ENCODE measurements at regions not wholly inside any gene's neighbourhood (a gene's known extent, or its start where the extent isn't known, plus 50 kb on each side); places are given as distances from the start of the nearest gene placed in this dataset.
"Not testable (repeated sequence)": the region's sequence is repeated elsewhere in the genome, so short reads cannot be mapped to it uniquely, and the experiment has no call there.

- DNase-seq, result no peak
Observed at GRCh38 chr4:120005527-120005926, 61.1 kb downstream of the MAD2L1 start.

GRCh38 chr4:120005076-120005475 lies 61.6 kb downstream of the MAD2L1 start:
- DNase-seq, result no peak

- no peak for DNase-seq
Observed at GRCh38 chr4:120004054-120004453, 62.6 kb downstream of the MAD2L1 start.

- no peak for DNase-seq
Observed at GRCh38 chr4:120003193-120003592, 63.5 kb downstream of the MAD2L1 start.

GRCh38 chr4:120001850-120002249 lies 64.8 kb downstream of the MAD2L1 start:
- no peak for DNase-seq

- no peak for DNase-seq
Observed at GRCh38 chr4:120000591-120001296, 65.9 kb downstream of the MAD2L1 start.

- not testable (repeated sequence) for DNase-seq
Observed at GRCh38 chr4:119996024-119996423, 70.6 kb downstream of the MAD2L1 start.

GRCh38 chr4:119984996-119985395 lies 81.7 kb downstream of the MAD2L1 start:
- DNase-seq, result no peak

GRCh38 chr4:119982756-119983155 lies 83.9 kb downstream of the MAD2L1 start:
- DNase-seq, result no peak

- no peak for DNase-seq
Observed at GRCh38 chr4:119980456-119980855, 86.2 kb downstream of the MAD2L1 start.

- no peak for DNase-seq
Observed at GRCh38 chr4:119977076-119977940, 89.3 kb downstream of the MAD2L1 start.

- DNase-seq, result no peak
Observed at GRCh38 chr4:119971431-119972084, 95.1 kb downstream of the MAD2L1 start.

GRCh38 chr4:119962631-119963030 lies 104.0 kb downstream of the MAD2L1 start:
- no peak for DNase-seq

GRCh38 chr4:119958983-119959382 lies 107.7 kb downstream of the MAD2L1 start:
- no peak for DNase-seq

GRCh38 chr4:119955256-119955655 lies 111.4 kb downstream of the MAD2L1 start:
- DNase-seq, result no peak

GRCh38 chr4:119954487-119954886 lies 112.2 kb downstream of the MAD2L1 start:
- not testable (repeated sequence) for DNase-seq

- DNase-seq, result no peak
Observed at GRCh38 chr4:119946359-119946758, 120.3 kb downstream of the MAD2L1 start.

GRCh38 chr4:119942806-119943205 lies 123.8 kb downstream of the MAD2L1 start:
- DNase-seq, result no peak

- DNase-seq, result no peak
Observed at GRCh38 chr4:119940557-119940956, 126.1 kb downstream of the MAD2L1 start.

GRCh38 chr4:119939071-119939995 lies 127.3 kb downstream of the MAD2L1 start:
- DNase-seq, result no peak

GRCh38 chr4:119937746-119938145 lies 128.9 kb downstream of the MAD2L1 start:
- no peak for DNase-seq

GRCh38 chr4:119933606-119934005 lies 133.0 kb downstream of the MAD2L1 start:
- peak; percentile 99 for DNase-seq

- peak; percentile 1 for DNase-seq
Observed at GRCh38 chr4:119932277-119932676, 134.4 kb downstream of the MAD2L1 start.

Data from DMS153 (cell line).